Panc1 (cell line): ENCODE measurements at regions not wholly inside any gene's neighbourhood (a gene's known extent, or its start where the extent isn't known, plus 50 kb on each side); places are given as distances from the start of the nearest gene placed in this dataset.

Experiments
- ATAC-seq: fragments of 200-7000 bp; cut with Tn5 transposase; 2 replicates; pipeline ENCODE4 v1.9.1; 2020; ENCODE audit warnings: mild to moderate bottlenecking, moderate library complexity
- BruUV-seq: library from RNA; stranded (reverse); fragments of 400-500 nt; replicated peaks from 2 replicates; lab custom pipeline; 2021; lab: Mats Ljungman, UMichigan
- CTCF ChIA-PET: fragments of 300-600 bp; sonication (Branson Sonifier 250); formaldehyde crosslinking; loops from one replicate; lab custom pipeline; 2022; ENCODE audit warnings: antibody characterized with exemption; lab: Charles Lee
- POLR2A ChIA-PET: fragments of 300-600 bp; sonication (Branson Sonifier 250); formaldehyde crosslinking; loops from one replicate; lab custom pipeline; 2022; ENCODE audit warnings: antibody characterized with exemption; lab: Charles Lee
- DNase-seq: peaks from one replicate; pipeline ENCODE4 v3.0.0-alpha.2; 2010; ENCODE audit warnings: low read depth, low spot score
- H3K27ac ChIP-seq: 2 replicates; pipeline ENCODE4 v1.5.1; 2011; ENCODE audit warnings: mild to moderate bottlenecking, low read length, inconsistent platforms
- H3K27me3 ChIP-seq: fragments of 200-500 bp; sonication (Bioruptor generic); 2 replicates; pipeline ENCODE4 v1.6.0; 2014; ENCODE audit warnings: low read length, inconsistent platforms; ENCODE audit not compliant: control insufficient read depth, insufficient read depth
- H3K36me3 ChIP-seq: fragments of 200-500 bp; sonication (Bioruptor generic); 2 replicates; pipeline ENCODE4 v1.5.1; 2014; ENCODE audit warnings: inconsistent platforms, mild to moderate bottlenecking, low read length, moderate library complexity; ENCODE audit not compliant: control insufficient read depth, insufficient read depth
- H3K4me1 ChIP-seq: 2 replicates; pipeline ENCODE4 v1.5.1; 2011; ENCODE audit warnings: inconsistent platforms, mild to moderate bottlenecking, low read length, moderate library complexity; ENCODE audit not compliant: control insufficient read depth, insufficient read depth
- H3K4me3 ChIP-seq, 2 experiments: 2 replicates each; pipeline ENCODE4 v1.5.1; 2011 to 2012; ENCODE audit warnings: low read depth in 2 of 2, low read length in 2 of 2, mild to moderate bottlenecking in 2 of 2, inconsistent platforms in 1 of 2, moderate library complexity in 1 of 2
- H3K9me3 ChIP-seq: fragments of 200-500 bp; sonication (Bioruptor generic); 2 replicates; pipeline ENCODE4 v1.5.1; 2014; ENCODE audit warnings: low read depth, mild to moderate bottlenecking, inconsistent platforms, low read length, moderate library complexity; ENCODE audit not compliant: control insufficient read depth, insufficient read depth
- POLR2AphosphoS5 ChIP-seq: IDR thresholded peaks from 2 replicates; pipeline ENCODE4 v1.6.1; 2012; ENCODE audit warnings: mild to moderate bottlenecking, low read depth, low read length, moderate library complexity
- REST ChIP-seq, 2 experiments: IDR thresholded peaks; 2 replicates each; pipeline ENCODE4 v1.6.1; 2011 to 2012; ENCODE audit warnings: low read depth in 2 of 2, control low read depth in 1 of 2, low read length in 1 of 2, mild to moderate bottlenecking in 1 of 2, moderate library complexity in 1 of 2; ENCODE audit not compliant: insufficient read depth in 1 of 2
- SIN3A ChIP-seq: IDR thresholded peaks from 2 replicates; pipeline ENCODE4 v1.6.1; 2012; ENCODE audit warnings: low read depth, mild to moderate bottlenecking, low read length, moderate library complexity, borderline replicate concordance; ENCODE audit not compliant: insufficient read depth
- TCF7L2 ChIP-seq: IDR thresholded peaks from 2 replicates; pipeline ENCODE4 v1.6.1; 2011; ENCODE audit warnings: mild to moderate bottlenecking, low read depth, low read length, inconsistent platforms
- in situ Hi-C: cut with HindIII; loops from 2 replicates; pipeline ENCODE4 v1.10.0; 2016; ENCODE audit warnings: low sequenced_read_pairs, low pct_unique_long_range_greater_than_20kb
- intact Hi-C: fragments of 100-400 bp; cut with micrococcal nuclease; formaldehyde crosslinking; loops from one replicate; pipeline ENCODE4 v1.10.0; 2022; ENCODE audit not compliant: unreplicated experiment
- TF ChIP-seq, protein P1 (sequence below): fragments of 450-650 bp; IDR thresholded peaks from 2 replicates; pipeline ENCODE4 v1.5.1; 2017; ENCODE audit warnings: mild to moderate bottlenecking

DNA sequence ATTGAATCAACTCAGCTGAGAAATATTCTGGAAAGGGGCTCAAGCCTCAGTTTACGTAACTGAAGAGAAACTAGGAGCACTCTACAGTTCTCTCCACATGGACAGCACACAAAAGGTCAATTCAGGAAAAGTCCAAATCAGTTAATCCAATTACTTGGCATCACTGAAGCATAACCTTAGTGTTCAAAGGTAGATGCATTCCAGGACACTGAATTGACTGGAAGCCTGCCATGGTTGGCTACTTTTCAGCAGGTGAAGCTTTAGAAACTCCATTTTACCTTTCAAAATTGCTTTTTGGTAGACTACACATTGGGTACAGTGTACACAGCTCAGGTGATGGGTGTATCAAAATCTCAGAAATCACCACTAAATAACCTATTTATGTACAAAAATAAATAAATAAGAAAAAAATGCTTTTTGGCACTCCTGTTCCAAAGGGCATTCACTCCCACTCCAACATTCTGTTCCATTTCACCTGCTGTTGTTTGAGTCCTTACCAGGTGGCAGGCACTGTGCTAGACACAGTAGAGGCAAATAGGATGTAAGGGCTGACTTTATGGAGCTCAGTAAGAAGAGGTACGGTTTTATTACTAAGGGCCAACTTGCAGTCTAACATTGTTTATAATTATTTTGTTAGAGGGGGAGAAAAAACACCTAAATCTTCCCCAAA lies 153.4 kb downstream of the FAXC start:
- BruUV-seq = no TSS peak
- TF ChIP-seq TCF7L2 = no peak
- TF ChIP-seq POLR2AphosphoS5 = no peak
- TF ChIP-seq REST (IDR thresholded peaks at IDR 0.05; ENCODE audit: insufficient read depth in 1 of 2, low read depth in 2 of 2, low read length in 1 of 2) = no peak
- TF ChIP-seq, protein P1, sequence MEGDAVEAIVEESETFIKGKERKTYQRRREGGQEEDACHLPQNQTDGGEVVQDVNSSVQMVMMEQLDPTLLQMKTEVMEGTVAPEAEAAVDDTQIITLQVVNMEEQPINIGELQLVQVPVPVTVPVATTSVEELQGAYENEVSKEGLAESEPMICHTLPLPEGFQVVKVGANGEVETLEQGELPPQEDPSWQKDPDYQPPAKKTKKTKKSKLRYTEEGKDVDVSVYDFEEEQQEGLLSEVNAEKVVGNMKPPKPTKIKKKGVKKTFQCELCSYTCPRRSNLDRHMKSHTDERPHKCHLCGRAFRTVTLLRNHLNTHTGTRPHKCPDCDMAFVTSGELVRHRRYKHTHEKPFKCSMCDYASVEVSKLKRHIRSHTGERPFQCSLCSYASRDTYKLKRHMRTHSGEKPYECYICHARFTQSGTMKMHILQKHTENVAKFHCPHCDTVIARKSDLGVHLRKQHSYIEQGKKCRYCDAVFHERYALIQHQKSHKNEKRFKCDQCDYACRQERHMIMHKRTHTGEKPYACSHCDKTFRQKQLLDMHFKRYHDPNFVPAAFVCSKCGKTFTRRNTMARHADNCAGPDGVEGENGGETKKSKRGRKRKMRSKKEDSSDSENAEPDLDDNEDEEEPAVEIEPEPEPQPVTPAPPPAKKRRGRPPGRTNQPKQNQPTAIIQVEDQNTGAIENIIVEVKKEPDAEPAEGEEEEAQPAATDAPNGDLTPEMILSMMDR = no peak
- TF ChIP-seq SIN3A = no peak
- Histone ChIP-seq H3K27ac (no peak overlapping the region), H3K36me3 (no peaks in the 10 kb centered on the region), H3K9me3 (no peaks in the 10 kb centered on the region), H3K27me3 (no peaks in the 10 kb centered on the region), H3K4me3 (no peak overlapping the region), H3K4me1 (no peaks in the 10 kb centered on the region)
- in situ Hi-C loops (no loop called here), intact Hi-C loops (no loop called here)
- ChIA-PET CTCF (interaction anchor here (0.6 kb wide), 1 partner anchor 46 kb away, joined by 3 read pairs; no protein-coding TSS in a partner anchor), POLR2A (no interaction called here)
- DNase-seq = no peak
- no peak for ATAC-seq

DNA sequence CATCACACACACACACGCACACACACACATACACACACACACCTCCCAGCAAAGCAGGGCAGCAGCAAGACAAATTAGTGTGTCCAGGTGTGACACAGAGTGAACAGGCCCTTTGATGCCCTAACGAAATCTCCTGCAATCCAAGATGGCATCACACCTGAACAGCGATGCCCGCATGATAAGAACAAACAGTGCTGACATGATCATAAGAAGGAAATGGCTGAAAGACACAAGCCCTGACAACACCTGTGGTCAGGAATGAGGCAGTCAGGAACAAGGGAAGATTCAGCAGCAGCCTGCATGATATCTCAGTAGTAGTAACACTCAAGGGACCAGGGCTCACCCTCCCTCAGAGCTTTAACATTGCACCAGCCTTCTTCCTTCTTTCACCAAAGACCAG lies 156.9 kb downstream of the FAXC start:
- Histone ChIP-seq H3K4me3 (no peak overlapping the region), H3K36me3 (no peaks in the 10 kb centered on the region), H3K27me3 (0 out of 2 replicates have a peak, but pooled peaks cover 2% of the 10 kb centered on the region), H3K4me1 (no peaks in the 10 kb centered on the region), H3K9me3 (no peaks in the 10 kb centered on the region), H3K27ac (no peak overlapping the region)
- no peak for ATAC-seq
- ChIA-PET POLR2A (no interaction called here), CTCF (no interaction called here)
- TF ChIP-seq POLR2AphosphoS5 = no peak
- no peak for TF ChIP-seq SIN3A
- no peak for TF ChIP-seq REST (IDR thresholded peaks at IDR 0.05; ENCODE audit: insufficient read depth in 1 of 2, low read depth in 2 of 2, low read length in 1 of 2)
- TF ChIP-seq, protein P1 = no peak
- no peak for TF ChIP-seq TCF7L2
- in situ Hi-C loops (no loop called here), intact Hi-C loops (no loop called here)
- BruUV-seq = no TSS peak
- no peak for DNase-seq
